ENCODE measurements at regions not wholly inside any gene's neighbourhood (a gene's known extent, or its start where the extent isn't known, plus 50 kb on each side); places are given as distances from the start of the nearest gene placed in this dataset.
"Not testable (repeated sequence)": the region's sequence is repeated elsewhere in the genome, so short reads cannot be mapped to it uniquely, and the experiment has no call there.

GRCh38 chr4:82128355-82128754, 245.4 kb downstream of the HNRNPD start:
- TF ChIP-seq ZFX (IDR thresholded peaks at IDR 0.05; ENCODE audit: borderline replicate concordance) (no peak), CTCF (IDR thresholded peaks at IDR 0.05) (no peak)
- H3K27ac ChIP-seq = no peak overlapping the region

- TF ChIP-seq CTCF (IDR thresholded peaks at IDR 0.05) = no peak
- TF ChIP-seq ZFX (IDR thresholded peaks at IDR 0.05; ENCODE audit: borderline replicate concordance) = no peak
- H3K27ac ChIP-seq = no peak overlapping the region
Measured at GRCh38 chr4:82126512-82127040, 247.2 kb downstream of the HNRNPD start.

- H3K27ac ChIP-seq = no peak overlapping the region
- TF ChIP-seq ZFX (IDR thresholded peaks at IDR 0.05; ENCODE audit: borderline replicate concordance) (no peak), CTCF (IDR thresholded peaks at IDR 0.05) (no peak)
Measured at GRCh38 chr4:82125787-82126297, 247.9 kb downstream of the HNRNPD start.

GRCh38 chr4:82124932-82125786, 248.6 kb downstream of the HNRNPD start:
- no peak overlapping the region for H3K27ac ChIP-seq
- no peak for TF ChIP-seq ZFX (IDR thresholded peaks at IDR 0.05; ENCODE audit: borderline replicate concordance)
- no peak for TF ChIP-seq CTCF (IDR thresholded peaks at IDR 0.05)

GRCh38 chr4:82124365-82124764, 249.4 kb downstream of the HNRNPD start:
- H3K27ac ChIP-seq = no peak overlapping the region
- TF ChIP-seq CTCF (IDR thresholded peaks at IDR 0.05) = no peak
- no peak for TF ChIP-seq ZFX (IDR thresholded peaks at IDR 0.05; ENCODE audit: borderline replicate concordance)

GRCh38 chr4:82123934-82124333, 249.9 kb downstream of the HNRNPD start:
- TF ChIP-seq CTCF (IDR thresholded peaks at IDR 0.05) (no peak), ZFX (IDR thresholded peaks at IDR 0.05; ENCODE audit: borderline replicate concordance) (no peak)
- no peak overlapping the region for H3K27ac ChIP-seq

- not testable (repeated sequence) for H3K27ac ChIP-seq
Measured at GRCh38 chr4:82115183-82115582, 258.6 kb downstream of the HNRNPD start.

Data from 22Rv1 (cell line).